ENCODE measurements at regions not wholly inside any gene's neighbourhood (a gene's known extent, or its start where the extent isn't known, plus 50 kb on each side); places are given as distances from the start of the nearest gene placed in this dataset.
A peak's percentile ranks its signal among the peaks of the same experiment; 100 is the strongest.
"Not testable (repeated sequence)": the region's sequence is repeated elsewhere in the genome, so short reads cannot be mapped to it uniquely, and the experiment has no call there.

DNA sequence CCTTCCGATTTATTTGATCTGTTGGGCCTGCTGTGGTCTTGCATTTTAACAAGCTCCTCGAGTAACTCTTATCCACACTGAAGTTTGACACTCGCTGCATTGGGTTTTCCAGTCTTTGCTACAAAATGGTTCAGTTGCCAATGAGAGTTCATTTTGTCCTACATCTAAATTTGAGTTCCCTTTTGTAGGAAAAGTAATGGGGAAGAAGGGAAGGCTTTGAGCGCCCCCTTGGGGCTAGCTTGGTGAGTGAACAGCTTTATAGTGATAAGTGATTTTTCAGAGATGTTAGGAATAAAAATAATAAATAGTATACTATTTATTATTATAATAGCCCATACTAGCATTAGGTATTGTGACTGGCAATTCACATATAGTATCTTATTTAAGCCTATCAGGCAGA, 89.9 kb upstream of the GNAQ start:
- peak; percentile 30 for DNase-seq

DNA sequence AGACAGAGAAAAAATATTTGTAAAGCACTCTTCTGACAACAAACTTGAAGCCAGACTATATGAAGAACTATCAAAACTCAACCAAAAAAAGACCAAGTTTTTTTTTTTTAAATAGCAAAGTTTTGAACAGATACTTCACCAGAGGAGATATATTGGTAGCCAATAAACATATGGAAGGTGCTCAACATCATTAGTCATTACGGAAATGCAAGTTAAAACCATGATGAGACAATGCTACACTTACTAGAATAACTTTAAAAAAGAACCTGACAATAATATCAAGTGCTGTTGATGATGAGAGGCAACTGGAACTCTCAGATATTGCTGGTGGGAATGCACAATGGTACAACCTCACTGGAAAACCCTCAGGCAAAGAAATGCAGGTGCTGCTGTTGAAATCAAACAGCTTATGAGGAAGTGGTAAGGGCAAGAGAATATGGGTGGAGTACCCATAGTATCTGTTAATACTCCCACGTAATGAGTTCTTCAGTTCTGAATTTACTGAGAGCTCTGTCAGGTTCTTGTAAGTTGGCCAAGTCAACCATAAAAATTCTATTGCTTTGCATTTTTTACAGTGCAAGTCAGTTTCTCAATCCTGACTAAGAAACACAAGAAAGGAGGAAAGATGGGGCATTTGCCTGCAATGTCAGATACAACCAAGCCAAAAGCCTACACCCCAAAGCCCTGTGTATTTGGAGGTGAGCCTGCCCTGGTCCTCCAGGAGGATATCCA, 87.3 kb upstream of the GNAQ start:
- DNase-seq = no peak

DNA sequence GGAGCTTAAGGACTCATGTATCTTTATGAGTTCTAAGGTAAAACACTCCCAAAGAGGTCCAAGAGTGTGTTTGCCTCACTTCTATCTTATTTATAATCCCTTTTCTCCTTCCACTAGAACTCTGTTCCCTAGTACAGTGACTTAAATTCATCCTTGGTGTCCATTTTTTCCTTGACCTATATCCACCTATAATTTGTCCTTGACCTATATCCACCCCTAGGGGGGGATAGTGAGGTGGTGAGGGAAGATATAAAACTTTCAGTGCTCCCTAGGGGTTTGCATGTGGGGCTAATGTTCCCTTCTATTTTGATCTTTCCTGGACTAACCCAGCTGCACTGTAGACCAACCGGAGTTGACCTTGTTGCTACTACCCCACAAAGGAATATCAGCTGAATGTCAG, 83.5 kb upstream of the GNAQ start:
- no peak for DNase-seq

DNA sequence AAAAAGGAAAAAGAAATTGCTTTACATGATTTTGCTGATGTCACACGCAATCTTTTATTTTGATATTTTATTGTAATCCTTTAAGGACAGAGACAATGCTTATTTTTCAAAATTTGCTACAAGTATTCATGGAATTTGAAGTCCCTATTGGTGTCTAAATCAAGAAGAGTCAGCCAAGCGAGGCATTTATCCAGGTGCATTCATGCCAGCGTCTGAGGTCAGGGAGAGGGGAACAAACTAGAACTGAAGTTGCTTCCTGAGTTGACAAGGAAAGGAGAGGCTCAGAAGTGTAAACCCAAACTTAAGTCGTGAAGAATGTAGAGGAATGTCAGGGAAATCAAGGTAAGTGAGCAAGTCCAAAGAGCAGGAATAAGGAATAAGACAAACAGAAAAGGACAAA, 83.0 kb upstream of the GNAQ start:
- DNase-seq = no peak

DNA sequence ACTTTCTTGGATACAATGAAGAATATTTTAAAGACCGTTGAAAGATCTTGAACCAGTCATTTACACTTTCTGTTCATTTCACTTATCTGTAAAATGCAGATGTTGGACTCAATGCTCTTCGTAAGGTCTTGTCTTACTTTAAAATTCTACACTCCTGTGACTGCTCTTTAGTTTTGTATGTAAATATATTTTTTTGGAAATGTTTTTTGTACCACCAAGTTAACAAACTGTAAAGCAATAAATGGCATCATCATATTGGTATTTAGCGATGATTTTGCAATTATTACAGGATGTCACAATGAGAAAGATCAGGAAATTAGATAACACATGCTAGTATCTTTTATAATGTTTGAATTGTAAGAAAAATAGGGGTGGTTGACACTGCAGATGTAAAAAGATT, 80.8 kb upstream of the GNAQ start:
- no peak for DNase-seq

DNA sequence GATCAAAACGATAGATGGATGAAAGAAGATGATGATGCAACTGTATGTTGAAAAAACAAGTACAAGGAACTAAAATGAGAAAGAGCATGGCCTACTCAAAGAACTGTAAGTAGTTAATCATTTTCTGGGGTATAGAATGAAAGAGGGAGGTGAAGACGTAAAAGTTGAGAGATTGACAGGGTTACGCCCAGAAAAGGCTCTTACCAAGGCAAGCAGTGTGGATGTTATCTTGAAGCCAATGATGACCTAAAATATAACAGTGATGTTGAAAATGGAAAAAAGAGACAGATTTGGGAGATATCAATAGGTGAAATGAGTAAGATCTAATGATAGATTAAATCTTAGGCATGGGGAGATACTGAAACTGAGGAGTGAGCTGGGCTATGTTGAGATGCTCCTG, 80.4 kb upstream of the GNAQ start:
- no peak for DNase-seq

DNA sequence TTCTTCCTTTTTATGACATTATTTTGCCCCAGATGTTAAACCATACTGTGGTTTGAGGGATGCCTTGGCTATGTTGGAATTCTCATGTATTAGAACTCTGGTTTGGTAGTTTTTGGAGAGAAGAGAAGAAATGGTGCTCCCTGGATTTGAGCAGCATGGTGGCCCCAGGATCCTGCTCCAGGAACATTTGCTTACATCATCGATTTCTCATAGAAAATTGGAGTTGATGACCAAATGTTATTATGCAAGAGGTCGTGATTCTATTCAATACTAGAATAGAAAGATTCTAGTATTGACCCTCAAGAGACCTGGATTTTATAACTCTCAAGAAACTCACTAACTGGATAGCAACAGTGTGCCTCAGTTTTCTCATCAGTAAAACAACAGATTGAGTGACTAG, 77.5 kb upstream of the GNAQ start:
- no peak for DNase-seq

DNA sequence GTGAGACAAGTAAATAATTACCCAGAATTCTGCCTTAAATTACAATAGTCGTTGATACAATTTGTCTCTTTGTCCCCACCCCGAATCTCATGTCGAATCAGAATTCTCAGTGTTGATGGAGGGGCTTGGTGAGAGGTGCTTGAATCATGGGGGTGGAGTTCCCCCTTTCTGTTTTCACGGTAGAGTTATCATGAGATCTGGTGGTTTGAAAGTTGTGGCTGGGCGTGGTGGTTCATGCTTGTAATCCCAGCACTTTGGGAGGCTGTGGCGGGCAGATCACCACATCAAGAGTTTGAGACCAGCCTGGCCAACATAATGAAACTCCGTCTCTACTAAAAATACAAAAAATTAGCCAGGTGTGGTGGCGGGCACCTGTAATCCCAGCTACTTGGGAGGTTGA, 75.0 kb upstream of the GNAQ start:
- not testable (repeated sequence) for DNase-seq

DNA sequence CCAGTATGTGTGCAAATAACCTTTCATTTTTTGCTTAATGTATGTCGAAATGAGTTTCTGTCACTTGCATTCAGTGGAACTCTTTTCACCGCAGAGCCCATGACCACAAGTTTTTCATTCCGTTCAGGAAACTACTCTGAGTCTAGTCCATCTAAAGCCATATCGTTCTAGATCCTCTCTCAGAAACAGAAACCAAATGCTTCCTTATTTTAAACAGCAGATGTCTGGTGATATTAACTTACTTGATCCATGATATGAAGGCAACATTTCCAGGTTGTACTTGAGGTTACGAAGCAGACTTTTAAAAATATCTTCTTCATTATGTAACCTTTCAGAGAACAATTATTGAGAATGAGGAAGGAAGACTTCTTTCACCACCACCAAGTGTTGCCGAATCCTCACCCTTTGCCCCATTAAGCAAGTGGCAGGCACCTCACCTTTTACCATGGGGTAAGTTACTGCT, 72.4 kb upstream of the GNAQ start:
- DNase-seq = no peak

DNA sequence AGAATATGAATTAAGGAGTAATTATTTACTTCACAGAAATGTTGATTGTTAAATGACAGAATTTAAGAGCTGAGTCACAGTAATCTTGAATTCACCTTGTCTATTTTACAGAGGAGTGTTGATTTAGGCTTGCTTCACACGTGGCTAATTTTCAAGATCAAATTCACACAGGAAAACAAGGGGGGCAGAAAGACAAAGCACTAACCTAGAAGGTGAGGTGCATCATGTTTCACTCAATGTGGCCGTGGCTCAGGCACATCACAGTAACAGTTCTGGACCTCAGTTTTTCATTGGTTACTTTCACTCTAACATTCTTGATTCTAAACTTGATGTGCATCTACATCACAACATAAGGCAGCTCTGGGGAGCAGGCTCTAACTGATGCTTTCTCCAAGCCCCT, 69.6 kb upstream of the GNAQ start:
- DNase-seq = no peak

DNA sequence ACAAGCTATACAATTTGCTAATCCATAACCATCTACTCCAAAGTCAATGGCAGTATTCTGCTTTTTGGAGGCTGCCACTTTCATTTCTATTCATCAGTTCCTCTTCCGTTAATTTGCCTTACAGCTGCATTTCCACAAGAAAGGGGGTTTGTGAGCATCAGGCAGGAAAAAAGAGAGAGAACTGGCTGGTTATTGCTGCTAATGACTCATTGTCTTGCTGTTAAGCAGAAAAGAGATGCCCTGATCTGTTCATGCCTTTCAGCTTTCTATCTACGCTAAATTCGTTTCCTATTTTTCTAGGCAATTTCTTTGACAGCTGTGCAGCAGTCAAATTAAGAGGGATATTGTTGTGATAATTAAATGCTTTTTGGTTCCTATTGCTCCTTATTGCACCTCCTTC, 65.9 kb upstream of the GNAQ start:
- no peak for DNase-seq

DNA sequence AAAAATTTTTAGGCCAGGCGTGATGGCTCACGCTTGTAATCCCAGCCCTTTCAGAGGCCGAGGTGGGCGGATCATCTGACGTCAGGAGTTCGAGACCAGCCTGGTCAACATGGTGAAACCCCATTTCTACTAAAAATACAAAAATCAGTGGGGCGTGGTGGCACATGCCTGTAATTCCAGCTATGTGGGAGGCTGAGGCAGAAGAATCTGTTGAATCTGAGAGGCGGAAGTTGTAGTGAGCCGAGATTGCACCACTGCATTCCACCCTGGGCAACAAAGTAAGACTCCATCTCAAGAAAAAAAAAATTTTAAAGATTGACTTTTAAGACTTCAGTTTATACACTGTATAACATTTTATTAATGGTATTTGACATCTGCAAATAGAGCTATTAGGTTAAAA, 60.1 kb upstream of the GNAQ start:
- DNase-seq = no peak

DNA sequence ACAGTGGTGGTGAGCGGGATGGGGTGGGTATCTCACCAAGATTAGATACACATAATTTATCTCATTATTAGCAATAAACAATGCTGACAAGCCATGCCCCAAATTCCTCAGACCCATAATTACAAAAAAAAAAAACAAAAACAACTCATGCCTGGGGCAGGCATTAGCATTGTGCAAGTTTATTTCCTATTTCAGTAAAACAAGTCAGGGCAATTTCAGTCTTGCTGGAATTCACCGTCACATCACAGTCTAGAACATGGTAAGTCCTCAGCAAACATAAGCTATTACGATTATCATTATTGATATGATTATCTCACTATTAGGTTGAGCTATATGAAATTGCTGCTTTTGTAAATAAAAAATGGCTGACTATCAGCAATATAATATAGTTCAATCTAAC, 57.5 kb upstream of the GNAQ start:
- no peak for DNase-seq

DNA sequence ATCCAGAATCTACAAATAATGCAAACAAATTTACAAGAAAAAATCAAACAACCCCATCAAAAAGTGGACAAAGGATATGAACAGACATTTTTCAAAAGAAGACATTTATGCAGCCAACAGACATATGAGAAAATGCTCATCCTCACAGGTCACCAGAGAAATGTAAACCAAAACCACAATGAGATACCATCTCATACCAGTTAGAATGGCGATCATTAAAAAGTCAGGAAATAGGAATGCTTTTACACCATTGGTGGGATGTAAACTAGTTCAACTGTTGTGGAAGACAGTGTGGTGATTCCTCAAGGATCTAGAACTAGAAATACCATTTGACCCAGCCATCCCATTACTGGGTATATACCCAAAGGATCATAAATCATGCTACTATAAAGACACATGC, 56.6 kb upstream of the GNAQ start:
- DNase-seq = not testable (repeated sequence)
